Neural progenitor cell (in vitro differentiated cells): ENCODE measurements at regions not wholly inside any gene's neighbourhood (a gene's known extent, or its start where the extent isn't known, plus 50 kb on each side); places are given as distances from the start of the nearest gene placed in this dataset.
A peak's percentile ranks its signal among the peaks of the same experiment; 100 is the strongest.
"Not testable (repeated sequence)": the region's sequence is repeated elsewhere in the genome, so short reads cannot be mapped to it uniquely, and the experiment has no call there.

ENCODE experiments used
- DNase-seq: peaks from one replicate; pipeline ENCODE4 v3.0.0-alpha.2; 2016; ENCODE audit warnings: low spot score
- H2AFZ ChIP-seq: fragments of 200-600 bp; sonication (generic); replicated peaks from 2 replicates; pipeline ENCODE4 v1.6.1; 2016; ENCODE audit warnings: antibody characterized with exemption
- H3F3A ChIP-seq: fragments of 200-600 bp; sonication (generic); 2 replicates; pipeline ENCODE4 v1.6.1; 2016; ENCODE audit warnings: antibody characterized with exemption, low read depth
- H3K27ac ChIP-seq: fragments of 200-600 bp; sonication (generic); 2 replicates; pipeline ENCODE4 v1.5.1; 2016; ENCODE audit warnings: mild to moderate bottlenecking
- H3K27me3 ChIP-seq: fragments of 200-600 bp; sonication (generic); 2 replicates; pipeline ENCODE4 v1.6.1; 2016; ENCODE audit warnings: mild to moderate bottlenecking, moderate library complexity
- H3K36me3 ChIP-seq: fragments of 200-600 bp; sonication (generic); 2 replicates; pipeline ENCODE4 v1.5.1; 2016
- H3K4me1 ChIP-seq: fragments of 200-600 bp; sonication (generic); 2 replicates; pipeline ENCODE4 v1.6.1; 2016; ENCODE audit warnings: mixed run types
- H3K4me2 ChIP-seq: fragments of 200-600 bp; sonication (generic); 2 replicates; pipeline ENCODE4 v1.6.1; 2016
- H3K4me3 ChIP-seq: fragments of 200-600 bp; sonication (generic); 2 replicates; pipeline ENCODE4 v1.5.1; 2016
- H3K79me2 ChIP-seq: fragments of 200-600 bp; sonication (generic); 2 replicates; pipeline ENCODE4 v1.6.1; 2016; ENCODE audit warnings: low read depth
- H3K9ac ChIP-seq: fragments of 200-600 bp; sonication (generic); 2 replicates; pipeline ENCODE4 v1.6.1; 2016
- H3K9me3 ChIP-seq: fragments of 200-600 bp; sonication (generic); 2 replicates; pipeline ENCODE4 v1.5.1; 2016; ENCODE audit warnings: low read depth
- H4K20me1 ChIP-seq: fragments of 200-600 bp; sonication (generic); 2 replicates; pipeline ENCODE4 v1.6.1; 2016; ENCODE audit warnings: low read depth
- H3K27ac Mint-ChIP-seq: 3 replicates; pipeline ENCODE4 v1.8.0; 2021; ENCODE audit warnings: mixed read lengths
- H3K27me3 Mint-ChIP-seq: 2 replicates; pipeline ENCODE4 v1.8.0; 2022; ENCODE audit warnings: low read depth, mild to moderate bottlenecking, inconsistent platforms, moderate library complexity, mixed read lengths; ENCODE audit not compliant: insufficient read depth
- H3K36me3 Mint-ChIP-seq: 3 replicates; pipeline ENCODE4 v1.8.0; 2021; ENCODE audit warnings: mixed read lengths
- H3K4me1 Mint-ChIP-seq: 3 replicates; pipeline ENCODE4 v1.8.0; 2021; ENCODE audit warnings: mixed read lengths
- H3K4me3 Mint-ChIP-seq: 3 replicates; pipeline ENCODE4 v1.8.0; 2021; ENCODE audit warnings: mild to moderate bottlenecking, moderate library complexity, mixed read lengths
- H3K9me3 Mint-ChIP-seq: 3 replicates; pipeline ENCODE4 v1.8.0; 2020; ENCODE audit warnings: mixed read lengths
- CTCF ChIP-seq: fragments of 200-600 bp; sonication (generic); IDR thresholded peaks from 2 replicates; pipeline ENCODE4 v1.5.1; 2017; ENCODE audit warnings: antibody characterized with exemption, mild to moderate bottlenecking
- EZH2 ChIP-seq: fragments of 200-600 bp; sonication (generic); IDR thresholded peaks from 2 replicates; pipeline ENCODE4 v1.6.1; 2017; ENCODE audit warnings: antibody characterized with exemption, mild to moderate bottlenecking, moderate library complexity
- EZH2phosphoT487 ChIP-seq: fragments of 200-600 bp; sonication (generic); IDR thresholded peaks from 2 replicates; pipeline ENCODE4 v1.6.1; 2017; ENCODE audit warnings: antibody characterized with exemption

GRCh38 chr1:121525355-121525754, 340.6 kb downstream of the SRGAP2C start:
- no peaks in the 10 kb centered on the region for H3K79me2 ChIP-seq
- Mint-ChIP-seq H3K27me3 (peaks cover 2% of the 10 kb centered on the region), H3K9me3 (no peaks in the 10 kb centered on the region), H3K36me3 (no peaks in the 10 kb centered on the region), H3K27ac (no peak overlapping the region), H3K4me1 (peaks cover 10% of the 10 kb centered on the region), H3K4me3 (no peak overlapping the region)
- H2AFZ ChIP-seq, result no peak overlapping the region
- H3K4me3 ChIP-seq, result no peak overlapping the region
- no peaks in the 10 kb centered on the region for H3F3A ChIP-seq
- H3K36me3 ChIP-seq, result no peaks in the 10 kb centered on the region
- H3K4me2 ChIP-seq, result no peak overlapping the region
- H4K20me1 ChIP-seq, result no peaks in the 10 kb centered on the region
- DNase-seq, result no peak
- H3K9ac ChIP-seq, result no peak overlapping the region
- H3K27me3 ChIP-seq, result no peaks in the 10 kb centered on the region
- no peaks in the 10 kb centered on the region for H3K9me3 ChIP-seq
- peaks cover 8% of the 10 kb centered on the region for H3K4me1 ChIP-seq
- TF ChIP-seq CTCF (no peak), EZH2 (no peak), EZH2phosphoT487 (no peak)
- no peak overlapping the region for H3K27ac ChIP-seq

- H3K9ac ChIP-seq, H2AFZ ChIP-seq, H4K20me1 ChIP-seq, H3K4me3 Mint-ChIP-seq, H3K4me1 Mint-ChIP-seq, H3K27me3 ChIP-seq, H3K9me3 Mint-ChIP-seq, H3K9me3 ChIP-seq, H3K79me2 ChIP-seq, H3F3A ChIP-seq, H3K4me3 ChIP-seq, H3K4me1 ChIP-seq, H3K36me3 Mint-ChIP-seq, H3K27ac Mint-ChIP-seq, H3K36me3 ChIP-seq, DNase-seq, H3K27me3 Mint-ChIP-seq: not testable (repeated sequence)
- peak overlapping the region; percentile 67 for H3K27ac ChIP-seq
- H3K4me2 ChIP-seq, result peak overlapping the region; percentile 52
Measured at GRCh38 chr1:121528958-121529357, 344.2 kb downstream of the SRGAP2C start.

DNA sequence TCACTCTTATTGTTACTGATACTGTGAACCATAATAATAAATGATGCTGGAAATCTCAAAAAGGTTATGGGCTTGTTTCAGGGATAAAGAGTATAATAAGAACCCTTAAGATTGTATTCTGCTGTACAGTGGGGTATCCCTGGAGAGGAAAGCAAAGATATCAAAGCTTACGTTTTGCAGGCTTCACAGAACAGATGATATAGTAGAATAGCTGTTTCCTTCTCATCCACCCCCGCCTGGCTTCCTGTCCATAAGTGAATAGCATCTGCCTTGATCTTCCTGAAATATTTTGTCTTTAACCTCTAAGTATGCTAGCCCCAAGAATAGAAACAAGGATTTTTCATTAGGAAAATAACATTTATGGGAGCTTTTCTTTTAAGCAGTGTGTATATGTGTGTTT, 345.3 kb downstream of the SRGAP2C start:
- not testable (repeated sequence) for H2AFZ ChIP-seq, H3K9me3 Mint-ChIP-seq, H3K27ac Mint-ChIP-seq, H3K27ac ChIP-seq, H3K27me3 ChIP-seq, H3K4me1 Mint-ChIP-seq, H3K4me3 Mint-ChIP-seq, H3K27me3 Mint-ChIP-seq, H3K9me3 ChIP-seq, H3F3A ChIP-seq, H3K4me3 ChIP-seq, H3K79me2 ChIP-seq, H3K36me3 Mint-ChIP-seq, H4K20me1 ChIP-seq, DNase-seq, H3K4me2 ChIP-seq, H3K4me1 ChIP-seq, H3K36me3 ChIP-seq, H3K9ac ChIP-seq

- not testable (repeated sequence) for H3K36me3 Mint-ChIP-seq, H3K9me3 Mint-ChIP-seq, H3K9ac ChIP-seq, H3K4me3 Mint-ChIP-seq, H3K9me3 ChIP-seq, H3K4me1 Mint-ChIP-seq, H3K79me2 ChIP-seq, H4K20me1 ChIP-seq, H3K27me3 Mint-ChIP-seq, H3F3A ChIP-seq, H2AFZ ChIP-seq, H3K27ac ChIP-seq, H3K36me3 ChIP-seq, H3K4me1 ChIP-seq, H3K4me3 ChIP-seq, H3K4me2 ChIP-seq, H3K27me3 ChIP-seq, H3K27ac Mint-ChIP-seq, DNase-seq
Measured at GRCh38 chr1:121531747-121532146, 347.0 kb downstream of the SRGAP2C start.

DNA sequence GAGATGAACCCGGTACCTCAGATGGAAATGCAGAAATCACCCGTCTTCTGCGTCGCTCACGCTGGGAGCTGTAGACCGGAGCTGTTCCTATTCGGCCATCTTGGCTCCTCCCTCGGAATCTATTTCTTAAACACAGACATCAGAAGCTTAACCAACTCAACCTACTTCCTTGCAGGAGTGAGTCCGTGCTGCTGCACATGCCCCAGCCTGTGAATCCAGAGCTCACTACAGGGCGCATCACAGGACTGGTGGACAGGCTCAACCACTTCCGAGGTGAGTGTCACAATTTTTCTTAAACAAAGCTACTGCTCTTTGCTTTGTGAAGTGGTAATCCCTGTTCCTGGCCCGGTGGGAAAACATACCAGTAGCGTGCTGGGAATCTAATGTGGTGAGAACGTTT, 353.4 kb downstream of the SRGAP2C start:
- not testable (repeated sequence) for H3K27ac Mint-ChIP-seq

More for the DNA sequence above, 353.4 kb downstream of the SRGAP2C start:
- not testable (repeated sequence) for H3K4me1 ChIP-seq, H3F3A ChIP-seq, H3K27ac ChIP-seq, H3K36me3 ChIP-seq, H3K4me3 Mint-ChIP-seq, H3K27me3 Mint-ChIP-seq, DNase-seq, H3K27me3 ChIP-seq, H3K9me3 Mint-ChIP-seq, H3K9ac ChIP-seq, H2AFZ ChIP-seq, H4K20me1 ChIP-seq, H3K4me1 Mint-ChIP-seq, H3K79me2 ChIP-seq, H3K36me3 Mint-ChIP-seq, H3K4me3 ChIP-seq, H3K4me2 ChIP-seq, H3K9me3 ChIP-seq
